NT2/D1 (cell line): ENCODE measurements at regions not wholly inside any gene's neighbourhood (a gene's known extent, or its start where the extent isn't known, plus 50 kb on each side); places are given as distances from the start of the nearest gene placed in this dataset.

Experiments used
- YY1 ChIP-seq: IDR thresholded peaks from 2 replicates; pipeline ENCODE4 v1.6.1; 2011; ENCODE audit not compliant: insufficient read length, insufficient read depth
- ZNF274 ChIP-seq: IDR thresholded peaks from 2 replicates; pipeline ENCODE4 v1.6.1; 2011; ENCODE audit warnings: mild to moderate bottlenecking, low read depth, low read length

DNA sequence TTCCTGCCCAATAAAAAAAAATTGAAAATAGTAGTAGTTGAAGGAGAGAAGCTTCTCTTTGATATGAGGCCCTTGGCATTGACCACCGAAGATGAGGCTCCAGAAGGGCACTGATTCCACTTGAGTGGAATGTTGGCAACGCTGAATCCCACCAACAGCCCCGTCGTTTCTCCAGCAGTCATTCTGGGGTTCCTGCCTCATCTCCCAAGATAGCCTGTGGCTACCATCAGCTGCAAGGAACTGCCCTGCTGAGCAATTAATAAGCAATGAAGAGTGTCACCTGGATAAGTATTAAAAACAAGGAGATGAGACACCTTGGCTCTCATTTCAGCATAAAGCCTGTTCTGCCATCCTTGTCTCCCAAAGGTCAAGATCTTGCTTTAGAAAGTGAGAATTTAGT is 144.1 kb downstream of the CSNK2A3 start:
- TF ChIP-seq ZNF274 (no peak), YY1 (no peak)
